HUES48 (cell line): ENCODE measurements at regions not wholly inside any gene's neighbourhood (a gene's known extent, or its start where the extent isn't known, plus 50 kb on each side); places are given as distances from the start of the nearest gene placed in this dataset.

Source experiments
- H3K27ac ChIP-seq: one replicate; pipeline ENCODE4 v1.7.0; 2013; ENCODE audit warnings: low read depth, low read length, inconsistent platforms
- H3K27me3 ChIP-seq: 2 replicates; pipeline ENCODE4 v1.6.1; 2013; ENCODE audit warnings: mild to moderate bottlenecking, low read length; ENCODE audit not compliant: control insufficient read depth, insufficient read depth
- H3K36me3 ChIP-seq: 2 replicates; pipeline ENCODE4 v1.6.1; 2013; ENCODE audit warnings: low read length; ENCODE audit not compliant: control insufficient read depth, insufficient read depth
- H3K4me1 ChIP-seq: 2 replicates; pipeline ENCODE4 v1.6.1; 2013; ENCODE audit warnings: mild to moderate bottlenecking, low read length; ENCODE audit not compliant: control insufficient read depth, insufficient read depth
- H3K4me3 ChIP-seq: 2 replicates; pipeline ENCODE4 v1.5.1; 2013; ENCODE audit warnings: mild to moderate bottlenecking, low read depth, low read length
- H3K9ac ChIP-seq: 2 replicates; pipeline ENCODE4 v1.6.1; 2013; ENCODE audit warnings: mild to moderate bottlenecking, low read depth, low read length, moderate library complexity
- H3K9me3 ChIP-seq: 2 replicates; pipeline ENCODE4 v1.6.1; 2013; ENCODE audit warnings: low read length; ENCODE audit not compliant: control insufficient read depth, insufficient read depth

GRCh38 chr20:52585333-52585732 lies 386.8 kb upstream of the TSHZ2 start:
- Histone ChIP-seq H3K27ac (no peak overlapping the region), H3K36me3 (no peaks in the 10 kb centered on the region), H3K9me3 (no peaks in the 10 kb centered on the region), H3K9ac (no peak overlapping the region), H3K27me3 (no peaks in the 10 kb centered on the region), H3K4me3 (no peak overlapping the region), H3K4me1 (no peaks in the 10 kb centered on the region)

GRCh38 chr20:52578559-52578958 lies 387.0 kb upstream of the ZFP64 start:
- no peaks in the 10 kb centered on the region for H3K27me3 ChIP-seq
- no peaks in the 10 kb centered on the region for H3K4me1 ChIP-seq
- no peak overlapping the region for H3K27ac ChIP-seq
- H3K36me3 ChIP-seq = no peaks in the 10 kb centered on the region
- H3K9ac ChIP-seq = no peak overlapping the region
- peaks cover 4% of the 10 kb centered on the region; the same call in 1 of the 2 replicates for H3K9me3 ChIP-seq
- no peak overlapping the region for H3K4me3 ChIP-seq

GRCh38 chr20:52577696-52578095 lies 386.1 kb upstream of the ZFP64 start:
- no peaks in the 10 kb centered on the region for H3K27me3 ChIP-seq
- H3K4me1 ChIP-seq = no peaks in the 10 kb centered on the region
- no peak overlapping the region for H3K4me3 ChIP-seq
- peaks cover 4% of the 10 kb centered on the region; the same call in 1 of the 2 replicates for H3K9me3 ChIP-seq
- H3K9ac ChIP-seq = no peak overlapping the region
- H3K36me3 ChIP-seq = no peaks in the 10 kb centered on the region
- H3K27ac ChIP-seq = no peak overlapping the region

- Histone ChIP-seq H3K27me3 (no peaks in the 10 kb centered on the region), H3K4me3 (no peak overlapping the region)
These were observed 381.1 kb upstream of the ZFP64 start for GRCh38 chr20:52572687-52573086.

GRCh38 chr20:52569201-52569600 lies 377.6 kb upstream of the ZFP64 start:
- Histone ChIP-seq H3K4me1 (no peaks in the 10 kb centered on the region), H3K27me3 (no peaks in the 10 kb centered on the region), H3K36me3 (no peaks in the 10 kb centered on the region), H3K9ac (no peak overlapping the region), H3K9me3 (no peaks in the 10 kb centered on the region), H3K27ac (no peak overlapping the region), H3K4me3 (no peak overlapping the region)

More at GRCh38 chr20:52572687-52573086, 381.1 kb upstream of the ZFP64 start:
- Histone ChIP-seq H3K27ac (no peak overlapping the region), H3K9me3 (peaks cover 4% of the 10 kb centered on the region; the same call in 1 of the 2 replicates), H3K4me1 (no peaks in the 10 kb centered on the region), H3K9ac (no peak overlapping the region), H3K36me3 (no peaks in the 10 kb centered on the region)

- no peak overlapping the region for H3K9ac ChIP-seq
These were observed 374.0 kb upstream of the ZFP64 start for GRCh38 chr20:52565614-52566013.

GRCh38 chr20:52564594-52564993 lies 373.0 kb upstream of the ZFP64 start:
- Histone ChIP-seq H3K9me3 (0 out of 2 replicates have a peak, but pooled peaks cover 5% of the 10 kb centered on the region), H3K9ac (no peak overlapping the region), H3K4me1 (no peaks in the 10 kb centered on the region), H3K27ac (no peak overlapping the region), H3K36me3 (no peaks in the 10 kb centered on the region), H3K27me3 (no peaks in the 10 kb centered on the region), H3K4me3 (no peak overlapping the region)

More at GRCh38 chr20:52565614-52566013, 374.0 kb upstream of the ZFP64 start:
- Histone ChIP-seq H3K36me3 (no peaks in the 10 kb centered on the region), H3K4me3 (no peak overlapping the region), H3K27me3 (no peaks in the 10 kb centered on the region), H3K9me3 (no peaks in the 10 kb centered on the region), H3K4me1 (no peaks in the 10 kb centered on the region), H3K27ac (no peak overlapping the region)

- H3K9me3 ChIP-seq = no peaks in the 10 kb centered on the region; the same call in 1 of the 2 replicates
- H3K9ac ChIP-seq = no peak overlapping the region
- no peaks in the 10 kb centered on the region for H3K27me3 ChIP-seq
- H3K27ac ChIP-seq = no peak overlapping the region
- no peak overlapping the region for H3K4me3 ChIP-seq
- peaks cover 9% of the 10 kb centered on the region for H3K4me1 ChIP-seq
- no peaks in the 10 kb centered on the region for H3K36me3 ChIP-seq
These were observed 360.7 kb upstream of the ZFP64 start for GRCh38 chr20:52552181-52552872.

GRCh38 chr20:52542131-52542530 lies 350.6 kb upstream of the ZFP64 start:
- Histone ChIP-seq H3K36me3 (no peaks in the 10 kb centered on the region), H3K9ac (no peak overlapping the region), H3K27ac (no peak overlapping the region), H3K4me1 (no peaks in the 10 kb centered on the region), H3K4me3 (no peak overlapping the region), H3K9me3 (peaks cover 11% of the 10 kb centered on the region), H3K27me3 (no peaks in the 10 kb centered on the region)

- no peak overlapping the region for H3K4me3 ChIP-seq
- H3K4me1 ChIP-seq = no peaks in the 10 kb centered on the region
- H3K9ac ChIP-seq = no peak overlapping the region
- peaks cover 11% of the 10 kb centered on the region for H3K9me3 ChIP-seq
- H3K27me3 ChIP-seq = no peaks in the 10 kb centered on the region
- no peak overlapping the region for H3K27ac ChIP-seq
- H3K36me3 ChIP-seq = no peaks in the 10 kb centered on the region
These were observed 348.9 kb upstream of the ZFP64 start for GRCh38 chr20:52540509-52540908.

- Histone ChIP-seq H3K9me3 (peaks cover 11% of the 10 kb centered on the region), H3K9ac (no peak overlapping the region), H3K27me3 (no peaks in the 10 kb centered on the region), H3K4me1 (no peaks in the 10 kb centered on the region), H3K4me3 (no peak overlapping the region), H3K27ac (no peak overlapping the region), H3K36me3 (no peaks in the 10 kb centered on the region)
These were observed 348.3 kb upstream of the ZFP64 start for GRCh38 chr20:52539891-52540290.
